ENCODE measurements at regions not wholly inside any gene's neighbourhood (a gene's known extent, or its start where the extent isn't known, plus 50 kb on each side); places are given as distances from the start of the nearest gene placed in this dataset.
"Not testable (repeated sequence)": the region's sequence is repeated elsewhere in the genome, so short reads cannot be mapped to it uniquely, and the experiment has no call there.

DNA sequence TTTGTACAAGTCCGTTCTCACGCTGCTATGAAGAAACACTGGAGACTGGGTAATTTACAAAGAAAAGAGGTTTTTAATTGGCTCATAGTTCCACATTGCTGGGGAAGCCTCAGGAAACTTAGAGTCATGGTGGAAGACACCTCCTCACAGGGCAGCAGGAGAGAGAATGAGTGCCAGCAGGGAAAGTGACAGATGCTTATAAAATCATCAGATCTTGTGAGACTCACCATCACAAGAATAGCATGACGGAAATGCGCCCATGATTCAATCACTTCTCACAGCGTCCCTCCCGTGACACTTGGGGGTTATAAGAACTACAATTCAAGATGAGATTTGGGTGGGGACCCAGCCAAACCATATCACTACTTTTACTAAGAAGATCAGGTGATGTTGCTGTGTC is 285.8 kb downstream of the TMX3 start:
- no peak for DNase-seq

DNA sequence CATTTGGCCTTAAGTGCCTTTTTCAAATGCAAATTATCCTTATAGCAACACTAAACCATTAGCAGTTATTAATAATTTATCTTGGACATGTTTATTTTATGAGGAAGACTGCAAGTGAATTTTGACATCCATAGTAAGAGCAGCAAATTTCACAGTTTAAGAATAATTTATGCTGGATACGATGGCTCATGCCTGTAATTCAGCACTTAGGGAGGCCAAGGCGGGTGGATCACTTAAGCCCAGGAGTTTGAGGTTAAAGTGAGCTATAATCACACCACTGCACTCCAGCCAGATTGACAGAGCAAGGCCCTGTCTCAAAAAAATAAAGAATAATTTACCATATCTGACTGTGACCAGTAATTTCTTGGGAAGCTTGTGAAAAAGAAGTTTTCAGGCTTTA is 286.2 kb downstream of the TMX3 start:
- no peak for DNase-seq

DNA sequence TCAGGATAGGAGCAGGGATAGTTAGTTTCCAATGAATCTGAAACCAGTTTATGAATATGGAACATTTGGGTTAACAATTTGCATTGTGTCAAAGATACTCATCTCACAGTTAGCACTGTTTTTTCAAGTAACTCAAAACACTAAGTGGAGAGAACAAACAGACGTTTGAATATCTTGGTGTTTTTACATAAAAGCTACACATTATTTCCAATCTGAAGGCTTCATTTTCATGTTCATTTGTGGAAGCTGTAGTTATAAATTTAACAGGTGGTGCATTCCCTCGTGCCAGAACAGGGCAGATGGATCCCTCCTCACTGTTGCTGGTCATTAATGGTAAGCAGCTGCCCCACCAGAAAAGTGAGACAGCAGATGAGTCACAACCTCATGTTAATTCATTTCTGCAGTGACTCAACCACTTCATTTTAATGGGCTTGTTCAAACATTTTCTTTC is 286.9 kb downstream of the TMX3 start:
- no peak for DNase-seq

DNA sequence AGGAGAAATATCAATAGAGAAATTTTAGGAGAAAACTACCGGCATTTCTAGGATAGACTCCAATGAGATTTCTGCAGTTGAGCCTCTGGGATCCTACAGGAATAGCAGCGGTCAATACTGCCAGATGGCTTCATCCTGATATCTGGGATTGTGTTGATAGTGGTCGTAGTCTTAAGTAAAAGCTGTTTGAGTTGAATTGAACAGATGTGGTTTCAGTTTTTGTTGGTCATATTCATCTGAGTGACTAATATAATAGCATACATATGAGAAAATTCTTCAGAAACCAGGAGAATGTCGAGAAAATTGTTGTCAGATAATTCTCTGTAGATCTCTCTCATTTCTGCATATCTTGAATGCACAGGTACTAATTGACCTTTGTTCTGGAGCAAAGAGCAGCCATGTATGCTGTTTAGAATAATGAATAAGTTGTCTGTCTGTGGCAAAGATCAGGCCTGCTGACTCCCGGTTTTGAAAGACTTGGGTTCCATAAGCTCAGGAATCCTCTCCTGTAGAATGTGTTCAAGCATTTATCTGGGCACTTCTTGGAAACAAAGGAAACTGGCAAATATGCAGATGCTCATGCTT is 288.1 kb downstream of the TMX3 start:
- no peak for DNase-seq

DNA sequence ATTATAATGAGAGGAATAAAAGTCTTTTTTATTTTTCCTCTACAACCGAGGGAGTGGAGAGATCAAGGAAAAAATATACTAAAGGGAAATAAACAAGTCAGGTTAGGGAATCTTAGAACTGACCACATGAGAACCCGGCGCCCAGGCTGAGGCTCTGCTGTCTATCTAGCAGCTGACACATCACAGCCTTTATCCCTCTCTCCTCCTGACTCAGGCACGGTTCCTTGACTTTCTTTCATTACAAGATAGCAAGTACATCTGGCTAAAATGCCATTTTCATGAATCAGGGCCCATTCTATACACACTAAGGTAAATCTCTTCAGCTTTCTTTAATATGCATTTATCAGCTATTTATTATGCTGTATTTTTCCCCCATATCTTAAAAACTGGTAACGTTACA is 296.0 kb downstream of the TMX3 start:
- no peak for DNase-seq

DNA sequence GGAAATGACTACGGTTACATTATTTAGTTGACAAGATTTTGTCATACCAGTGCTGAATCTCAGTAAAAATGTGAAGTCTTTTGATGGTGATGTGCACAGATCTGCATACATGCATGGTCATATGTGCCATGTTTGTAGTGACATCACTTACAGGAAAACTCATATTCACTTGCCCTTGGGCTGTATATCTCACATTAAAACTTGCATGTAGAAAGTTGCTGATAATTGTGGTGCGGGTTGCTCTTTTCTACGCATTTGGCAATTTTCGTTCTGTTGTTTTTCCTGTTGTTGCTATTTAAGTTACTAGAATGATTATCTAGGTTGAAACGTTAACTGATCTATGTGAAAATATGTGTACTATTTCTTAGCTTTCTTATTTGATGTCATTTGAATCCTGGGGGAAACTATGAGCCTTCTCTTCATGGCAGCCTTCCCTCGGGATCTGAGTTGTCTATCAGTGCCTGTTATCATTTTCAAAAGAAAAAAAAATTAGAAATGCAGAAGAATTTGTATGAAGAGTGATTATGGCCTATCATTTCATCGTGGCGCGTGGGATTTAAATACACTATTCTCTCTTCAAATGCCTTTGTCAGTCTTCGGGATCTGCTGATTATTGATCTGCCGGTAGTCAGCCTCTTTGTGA is 296.6 kb downstream of the TMX3 start:
- no peak for DNase-seq

DNA sequence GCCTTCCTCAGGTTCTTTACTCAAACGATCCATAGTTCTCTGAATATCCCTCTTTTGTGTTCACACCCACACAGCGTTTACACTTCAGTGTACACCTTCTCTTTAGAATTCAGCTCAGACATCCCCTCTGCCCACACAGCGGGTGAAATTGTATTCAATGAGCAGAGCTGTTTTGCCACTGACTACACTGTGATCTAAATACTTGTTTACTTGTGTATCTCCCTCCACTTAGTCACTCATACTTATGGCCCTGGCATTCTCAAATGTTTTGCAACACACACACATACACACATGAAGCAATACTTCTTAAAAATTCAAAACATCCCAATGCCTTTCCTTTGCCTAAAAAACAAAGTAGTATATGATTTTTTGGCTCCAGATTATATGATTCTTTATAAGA is 297.1 kb downstream of the TMX3 start:
- no peak for DNase-seq

DNA sequence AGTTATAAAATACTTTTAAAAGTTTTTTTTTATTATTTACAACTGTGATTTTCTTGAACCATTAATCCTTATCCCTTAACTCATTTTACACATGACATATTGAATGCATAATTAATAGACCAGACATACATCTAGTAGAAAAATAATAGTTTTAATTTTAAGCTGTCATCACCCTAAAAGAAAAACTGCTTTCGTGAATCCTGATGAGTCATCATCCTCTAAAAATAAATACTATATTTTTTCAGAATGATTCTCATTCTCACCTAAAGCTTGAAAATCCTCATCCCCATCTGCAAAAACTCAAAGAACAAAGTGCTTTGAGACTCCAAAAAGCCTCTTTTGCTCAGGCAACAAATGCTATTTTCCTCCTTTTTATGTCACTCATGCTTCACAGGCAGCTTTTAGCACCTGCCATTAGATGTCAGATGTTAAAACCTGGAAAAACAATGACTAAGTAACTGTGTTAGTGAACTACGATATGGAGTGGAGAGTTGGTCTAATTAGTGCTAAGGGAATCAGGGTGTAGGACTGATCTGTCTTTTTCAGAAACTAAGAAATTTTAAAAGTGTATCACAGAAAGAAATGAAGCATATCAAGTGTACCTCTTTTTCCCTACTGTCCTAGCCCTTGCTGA is 297.6 kb downstream of the TMX3 start:
- no peak for DNase-seq

DNA sequence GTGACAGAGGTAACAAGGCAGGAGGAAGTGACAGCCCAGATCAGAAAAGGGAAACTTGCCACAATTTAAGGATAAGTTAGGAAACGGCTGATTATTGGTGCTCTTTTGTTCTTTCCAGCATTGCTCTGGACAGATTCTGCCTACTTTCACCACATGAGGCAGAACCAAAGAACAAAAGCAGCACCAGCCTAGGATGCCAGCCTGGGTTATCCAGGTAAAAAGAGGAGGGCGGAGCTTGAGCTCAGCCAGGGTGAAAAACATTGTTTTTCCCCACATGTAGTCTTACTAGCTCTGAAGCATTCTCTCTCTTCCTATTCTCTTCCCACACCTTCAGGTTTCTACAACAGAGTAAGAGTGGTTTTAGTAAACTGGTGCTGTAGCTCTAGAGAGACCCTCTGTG is 300.5 kb downstream of the TMX3 start:
- no peak for DNase-seq

DNA sequence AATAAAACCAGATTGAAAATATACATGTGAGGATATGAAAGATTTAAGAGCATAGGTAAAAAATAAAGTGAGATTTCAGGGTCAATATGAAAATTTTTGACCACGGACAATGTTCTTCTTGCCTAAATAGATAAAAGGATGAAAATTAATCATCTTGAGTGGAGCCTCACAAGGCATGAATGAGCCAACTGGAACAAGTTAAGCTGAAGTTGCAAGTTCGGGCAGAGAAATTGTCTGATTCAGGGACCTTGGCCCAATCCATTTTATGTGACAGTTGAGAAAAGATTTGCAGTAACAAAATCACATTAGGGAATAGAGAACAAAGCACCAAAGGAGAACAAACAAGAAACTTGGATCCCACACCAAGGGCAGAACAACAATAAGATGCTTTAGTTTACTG is 305.3 kb downstream of the TMX3 start:
- DNase-seq = no peak

DNA sequence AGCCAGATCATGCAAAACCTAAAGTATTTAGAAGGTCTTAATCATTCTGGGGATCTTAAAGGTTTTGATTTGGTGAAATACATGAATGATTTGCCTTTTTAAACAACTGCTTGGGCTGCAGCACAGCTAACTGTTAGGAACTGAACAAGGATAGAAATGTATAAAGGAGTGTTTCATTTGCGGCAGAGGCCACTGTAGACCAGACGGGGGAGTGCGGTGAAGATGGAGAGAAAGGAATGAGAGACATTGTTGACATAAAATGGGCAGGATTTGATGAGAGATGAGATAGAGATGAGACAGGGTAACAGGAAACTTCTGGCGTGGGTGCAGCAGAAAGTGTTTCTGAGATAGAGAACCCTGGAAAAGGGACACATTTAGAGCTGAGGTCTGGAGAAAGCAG is 308.1 kb downstream of the TMX3 start:
- no peak for DNase-seq

DNA sequence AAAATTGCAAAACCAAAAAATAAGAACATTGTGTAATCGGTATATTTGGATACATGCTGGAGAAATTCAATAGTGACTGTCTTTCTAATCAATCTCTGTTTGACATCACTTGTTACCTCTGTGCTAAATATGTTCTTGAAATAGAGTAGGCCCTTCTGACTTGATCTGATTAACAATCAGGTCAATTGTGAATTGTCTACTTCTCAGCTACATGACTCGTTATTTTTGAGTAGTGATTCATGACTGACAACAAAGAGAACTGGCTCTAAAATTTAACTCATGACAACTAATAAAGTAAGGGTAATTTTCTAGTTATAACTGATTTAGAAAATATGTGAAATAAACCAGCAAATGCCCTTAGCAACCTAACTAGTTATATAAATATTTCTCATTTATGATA is 312.1 kb downstream of the TMX3 start:
- DNase-seq = no peak

DNA sequence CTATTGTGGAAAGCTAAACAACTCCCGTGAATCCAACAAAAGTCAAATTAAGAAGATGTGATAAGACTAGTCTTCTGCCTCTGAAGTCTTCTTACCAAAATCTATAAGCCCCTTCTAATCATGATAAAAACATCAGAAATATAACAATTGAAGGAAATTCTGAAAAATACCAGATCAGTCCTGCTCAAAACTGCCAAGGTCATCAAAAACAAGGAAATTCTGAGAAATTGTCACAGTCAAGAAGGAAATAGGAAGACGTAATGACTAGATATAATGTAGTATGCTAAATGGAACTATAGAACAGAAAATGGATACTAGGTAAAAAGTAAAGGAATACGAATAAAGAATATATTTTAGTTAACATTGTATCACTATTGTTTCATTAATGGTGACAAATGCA is 314.0 kb downstream of the TMX3 start:
- no peak for DNase-seq

DNA sequence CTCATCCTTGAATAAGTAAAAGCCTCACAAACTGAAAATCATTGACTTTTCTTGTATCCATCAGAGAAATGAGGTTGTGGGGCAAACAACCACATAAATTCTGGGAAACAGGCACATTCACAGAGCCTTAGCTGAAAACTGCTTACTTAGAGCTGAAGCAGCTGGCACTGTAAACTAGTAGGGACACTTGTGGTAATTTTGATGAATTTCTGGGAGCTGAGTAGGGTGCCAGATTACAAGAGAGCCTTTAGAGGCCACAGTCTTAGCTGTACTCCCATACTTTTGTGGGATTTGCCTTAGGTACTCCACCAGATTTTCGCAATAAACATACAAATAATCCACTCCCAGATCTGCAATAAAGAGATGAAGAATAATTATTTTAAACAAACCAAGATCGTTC is 315.2 kb downstream of the TMX3 start:
- DNase-seq = no peak

DNA sequence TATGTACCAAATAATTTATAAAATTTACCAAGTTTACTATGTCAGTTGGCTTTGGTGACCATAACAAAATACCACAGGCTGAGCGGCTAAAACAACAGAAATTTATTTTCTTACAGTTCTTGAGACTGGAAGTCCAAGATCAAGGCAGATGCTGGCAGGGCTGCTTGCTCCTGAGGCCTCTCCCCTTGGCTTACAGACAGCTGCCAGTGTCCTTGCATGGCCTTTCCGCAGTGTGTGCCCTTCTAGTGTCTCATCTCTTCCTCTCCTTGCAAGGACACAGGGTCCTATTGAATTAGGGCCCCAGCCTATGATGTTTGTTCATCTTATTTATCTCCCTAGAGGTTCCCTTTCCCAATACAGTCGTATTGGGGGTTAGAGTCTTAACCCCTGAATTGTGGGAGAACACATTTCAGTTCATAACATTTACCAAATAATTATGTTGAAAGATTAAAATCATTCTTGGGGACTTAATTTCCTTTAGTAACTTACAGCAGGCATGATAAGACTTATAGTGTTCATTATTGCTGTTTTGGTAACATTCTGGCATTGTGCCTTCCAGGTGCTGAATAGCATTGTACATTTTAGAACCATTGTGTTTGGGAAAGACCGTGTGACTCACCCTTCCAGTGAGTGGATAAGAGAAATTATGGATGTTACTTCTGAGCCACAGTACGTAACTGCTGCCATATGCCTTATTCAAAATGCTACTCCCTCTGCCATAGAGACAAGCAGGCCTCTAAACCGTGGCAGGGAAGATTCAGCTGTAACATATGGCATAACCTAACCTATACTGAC is 317.5 kb downstream of the TMX3 start:
- DNase-seq = no peak

DNA sequence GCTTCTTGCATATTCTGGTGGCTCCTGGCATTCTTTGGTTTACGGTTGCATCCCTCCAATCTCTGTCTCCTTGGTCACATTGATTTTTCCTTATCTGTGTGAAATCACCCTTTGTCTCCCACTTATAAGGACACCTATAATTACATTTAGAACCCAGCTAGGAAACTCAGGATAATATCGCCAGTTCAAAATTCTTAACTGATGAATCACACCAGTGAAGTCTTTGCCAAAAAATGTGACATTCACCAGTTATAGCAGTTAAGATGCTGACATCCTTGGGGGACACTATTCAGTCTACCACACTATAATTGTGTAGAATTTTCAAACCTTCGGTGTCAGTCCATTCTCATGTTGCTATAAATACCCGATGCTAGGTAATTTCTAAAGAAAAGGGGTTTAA is 320.2 kb downstream of the TMX3 start:
- no peak for DNase-seq

DNA sequence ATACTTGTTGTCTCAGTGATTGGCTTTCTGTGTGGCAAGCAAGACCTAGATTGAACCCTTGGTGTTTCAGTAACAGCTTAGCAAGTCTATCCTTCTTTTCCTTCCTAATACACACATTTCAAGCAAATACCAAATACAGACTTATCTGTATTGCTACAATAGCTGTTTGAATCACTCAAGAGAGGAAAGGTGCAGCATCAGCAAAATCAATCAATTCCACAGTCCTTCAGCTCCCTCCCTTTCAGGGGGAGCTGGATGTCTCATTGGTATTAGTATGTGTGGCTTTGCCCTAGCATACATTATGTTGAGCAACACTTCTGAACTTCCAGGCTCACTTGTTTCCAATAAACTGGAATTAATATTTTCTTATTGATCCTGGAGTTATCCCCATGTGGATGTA is 323.1 kb downstream of the TMX3 start:
- no peak for DNase-seq

DNA sequence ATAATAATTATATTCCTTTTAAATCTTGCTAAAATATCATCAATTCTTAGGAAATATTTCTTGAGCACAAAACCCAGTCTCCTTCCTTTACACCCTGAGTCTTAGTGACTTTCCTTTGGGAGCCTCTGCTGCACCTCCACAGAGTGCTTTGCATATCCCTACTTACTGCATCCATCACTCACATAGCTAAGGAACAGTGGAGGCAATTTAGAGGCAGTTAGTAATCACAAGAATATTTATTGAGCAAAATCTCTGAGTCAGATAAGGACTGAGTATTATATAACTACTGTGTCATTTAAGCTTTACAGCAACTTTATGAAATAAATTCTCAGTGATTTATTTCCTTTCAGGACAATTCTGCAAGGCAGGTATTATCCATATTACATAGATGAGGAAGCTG is 327.7 kb downstream of the TMX3 start:
- no peak for DNase-seq

DNA sequence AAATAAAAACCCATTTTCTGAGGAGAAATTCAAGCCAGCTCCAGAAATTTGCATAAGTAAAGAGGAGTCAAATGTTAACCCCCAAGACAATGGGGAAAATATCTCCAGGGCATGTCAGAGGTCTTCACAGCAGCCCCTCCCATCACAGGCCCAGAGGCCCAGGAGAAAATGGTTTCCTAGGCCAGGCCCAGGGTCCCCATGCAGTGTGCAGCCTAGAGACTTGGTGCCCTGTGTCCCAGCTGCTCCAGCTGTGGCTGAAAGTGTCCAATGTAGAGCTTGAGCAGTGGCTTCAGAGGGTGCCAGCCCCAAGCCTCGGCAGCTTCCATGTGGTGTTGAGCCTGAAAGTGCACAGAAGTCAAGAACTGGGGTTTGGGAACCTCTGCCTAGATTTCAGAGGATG is 330.9 kb downstream of the TMX3 start:
- not testable (repeated sequence) for DNase-seq

DNA sequence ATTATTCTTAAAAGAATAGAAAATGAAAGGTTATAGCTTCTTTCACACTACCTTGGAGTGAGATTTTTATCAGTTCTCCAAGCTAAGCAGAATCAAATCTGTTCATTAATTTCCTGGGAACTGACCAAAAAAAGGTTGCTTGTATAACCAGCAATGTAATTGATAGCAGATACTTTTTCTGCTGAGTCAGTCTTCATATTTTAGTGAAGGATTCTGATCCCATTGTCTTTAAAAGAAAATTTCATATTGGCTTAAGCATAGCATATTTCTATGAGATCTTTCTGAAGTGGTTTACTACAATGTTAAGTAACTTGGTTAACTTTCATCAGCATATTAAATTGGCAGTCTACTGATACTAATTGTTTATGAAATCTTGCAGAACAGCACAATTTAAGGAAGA is 338.0 kb downstream of the TMX3 start:
- DNase-seq = no peak

DNA sequence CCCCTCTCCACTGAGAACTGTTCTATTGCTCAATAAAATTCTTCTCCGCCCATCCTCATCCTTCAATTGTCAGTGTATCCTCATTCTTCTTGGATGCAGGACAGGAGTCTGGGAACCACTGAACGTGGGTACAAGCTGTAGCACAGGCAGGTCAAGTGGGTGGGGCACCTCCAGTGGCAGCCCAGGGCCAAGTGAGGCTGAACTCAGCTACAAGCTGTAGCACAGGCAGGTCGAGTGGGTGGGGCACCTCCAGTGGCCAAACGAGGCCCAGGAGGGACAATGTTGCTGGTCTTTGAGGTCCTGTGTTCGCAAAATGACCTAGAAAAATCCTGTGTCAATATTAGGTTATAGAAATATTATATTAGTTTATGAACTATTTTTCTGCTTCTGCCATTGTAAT is 352.0 kb downstream of the TMX3 start:
- no peak for DNase-seq

DNA sequence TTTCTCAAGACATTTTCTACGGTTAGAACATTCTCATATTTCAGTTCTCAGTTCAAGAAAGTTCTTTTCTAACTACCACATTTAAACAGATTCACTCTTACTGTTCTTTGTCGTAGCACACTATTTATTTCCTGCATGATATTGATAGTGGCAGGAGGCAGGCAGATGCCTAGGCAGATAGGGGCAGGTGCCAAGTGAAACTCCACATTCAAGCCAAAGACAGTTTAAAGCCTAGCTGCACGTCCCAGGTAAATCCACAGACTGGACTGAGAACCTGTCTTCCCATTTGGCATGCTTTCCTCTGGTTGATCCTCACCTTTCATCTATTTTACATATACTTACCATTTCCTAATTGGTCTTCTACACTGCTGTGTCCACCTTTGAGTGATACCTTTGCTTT is 359.3 kb downstream of the TMX3 start:
- DNase-seq = no peak

DNA sequence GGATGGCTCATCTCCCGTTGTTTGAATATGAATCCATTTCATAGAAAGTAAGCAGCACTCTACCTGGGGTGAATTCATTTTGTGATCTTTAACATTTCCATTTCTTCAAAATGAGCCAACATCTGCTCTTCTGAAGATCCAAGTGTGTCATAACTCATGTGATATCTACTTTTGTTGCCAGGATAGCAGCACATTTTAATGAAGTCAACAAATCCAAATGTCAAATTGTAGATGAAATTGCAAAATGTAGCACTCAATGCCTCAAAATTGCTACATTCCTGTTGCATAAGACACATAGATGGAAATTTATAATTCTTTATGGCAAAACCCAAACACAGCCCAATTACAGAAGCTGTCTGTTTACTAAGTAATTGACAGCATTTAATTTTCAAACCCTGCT is 360.7 kb downstream of the TMX3 start:
- DNase-seq = no peak

All from skin of body (tissue), 1 donor.